Mesenchymal stem cell (in vitro differentiated cells and primary cell): ENCODE measurements at regions not wholly inside any gene's neighbourhood (a gene's known extent, or its start where the extent isn't known, plus 50 kb on each side); places are given as distances from the start of the nearest gene placed in this dataset.

Experiments
- DNase-seq: peaks from one replicate; pipeline ENCODE4 v3.0.0-alpha.2; 2013
- H2AFZ ChIP-seq: one replicate; pipeline ENCODE4 v1.6.1; 2013; ENCODE audit warnings: low read depth, mild to moderate bottlenecking, control low read depth, inconsistent platforms, low read length, moderate library complexity
- H2AK5ac ChIP-seq: 2 replicates; pipeline ENCODE4 v1.6.1; 2013; ENCODE audit warnings: low read length, moderate library complexity, mild to moderate bottlenecking, inconsistent platforms; ENCODE audit not compliant: severe bottlenecking
- H2BK120ac ChIP-seq: one replicate; pipeline ENCODE4 v1.6.1; 2013; ENCODE audit warnings: low read depth, mild to moderate bottlenecking, inconsistent platforms, low read length, moderate library complexity
- H2BK12ac ChIP-seq, 2 experiments: one replicate each; pipeline ENCODE4 v1.6.1; 2013; ENCODE audit warnings: inconsistent platforms in 2 of 2, low read length in 2 of 2, mild to moderate bottlenecking in 2 of 2, moderate library complexity in 2 of 2, control low read depth in 1 of 2
- H2BK15ac ChIP-seq: one replicate; pipeline ENCODE4 v1.6.1; 2013; ENCODE audit warnings: mild to moderate bottlenecking, low read depth, inconsistent platforms; ENCODE audit not compliant: poor library complexity, severe bottlenecking
- H2BK5ac ChIP-seq: 2 replicates; pipeline ENCODE4 v1.6.1; 2013; ENCODE audit warnings: low read depth, mild to moderate bottlenecking, low read length, control low read depth, inconsistent platforms; ENCODE audit not compliant: poor library complexity, severe bottlenecking
- H3K14ac ChIP-seq, 2 experiments: one replicate each; pipeline ENCODE4 v1.6.1; 2013; ENCODE audit warnings: inconsistent platforms in 2 of 2, low read length in 2 of 2, control low read depth in 1 of 2, mild to moderate bottlenecking in 1 of 2, moderate library complexity in 1 of 2
- H3K18ac ChIP-seq, 2 experiments: one replicate each; pipeline ENCODE4 v1.6.1; 2013; ENCODE audit warnings: inconsistent platforms in 2 of 2, low read length in 2 of 2, control low read depth in 1 of 2, low read depth in 1 of 2, mild to moderate bottlenecking in 1 of 2
- H3K23ac ChIP-seq, 2 experiments: one replicate each; pipeline ENCODE4 v1.6.1; 2013; ENCODE audit warnings: inconsistent platforms in 2 of 2, low read length in 2 of 2, mild to moderate bottlenecking in 2 of 2, moderate library complexity in 2 of 2, control low read depth in 1 of 2
- H3K27ac ChIP-seq: 2 replicates; pipeline ENCODE4 v1.5.1; 2013; ENCODE audit warnings: mild to moderate bottlenecking, moderate library complexity, low read length, control low read depth, inconsistent platforms; ENCODE audit not compliant: poor library complexity, severe bottlenecking
- H3K27me3 ChIP-seq, 2 experiments: 2 replicates each; pipeline versions ENCODE4 v1.6.1 to v1.7.0; 2013; ENCODE audit warnings: low read length in 2 of 2, mild to moderate bottlenecking in 2 of 2, moderate library complexity in 2 of 2, control low read depth in 1 of 2, inconsistent platforms in 1 of 2; ENCODE audit not compliant: control insufficient read depth in 1 of 2, insufficient read depth in 1 of 2
- H3K36me3 ChIP-seq, 2 experiments: 2 replicates each; pipeline versions ENCODE4 v1.6.1 to v1.7.0; 2013; ENCODE audit warnings: low read length in 2 of 2, control low read depth in 1 of 2, inconsistent platforms in 1 of 2, low read depth in 1 of 2, mild to moderate bottlenecking in 1 of 2; ENCODE audit not compliant: insufficient read depth in 2 of 2, control insufficient read depth in 1 of 2
- H3K4ac ChIP-seq, 2 experiments: one replicate each; pipeline ENCODE4 v1.6.1; 2013; ENCODE audit warnings: inconsistent platforms in 2 of 2, low read length in 2 of 2, mild to moderate bottlenecking in 2 of 2, moderate library complexity in 2 of 2, control low read depth in 1 of 2, low read depth in 1 of 2
- H3K4me1 ChIP-seq: 2 replicates; pipeline ENCODE4 v1.6.1; 2013; ENCODE audit warnings: low read depth, low read length, control low read depth; ENCODE audit not compliant: control insufficient read depth, insufficient read depth
- H3K4me2 ChIP-seq: 2 replicates; pipeline ENCODE4 v1.6.1; 2013; ENCODE audit warnings: low read length, mild to moderate bottlenecking, inconsistent platforms; ENCODE audit not compliant: poor library complexity, severe bottlenecking
- H3K4me3 ChIP-seq, 2 experiments: 2 replicates each; pipeline versions ENCODE4 v1.5.1 to v1.7.0; 2013; ENCODE audit warnings: low read length in 2 of 2, mild to moderate bottlenecking in 2 of 2, control low read depth in 1 of 2, low read depth in 1 of 2; ENCODE audit not compliant: insufficient read depth in 1 of 2
- H3K79me1 ChIP-seq: replicated peaks from 2 replicates; pipeline ENCODE4 v1.6.1; 2013; ENCODE audit warnings: mild to moderate bottlenecking, control low read depth, low read length, inconsistent platforms; ENCODE audit not compliant: poor library complexity, severe bottlenecking
- H3K9ac ChIP-seq: 2 replicates; pipeline ENCODE4 v1.7.0; 2013; ENCODE audit warnings: mild to moderate bottlenecking, low read length, moderate library complexity
- H3K9me3 ChIP-seq: 2 replicates; pipeline ENCODE4 v1.7.0; 2013; ENCODE audit warnings: mild to moderate bottlenecking, low read length; ENCODE audit not compliant: control insufficient read depth
- H4K8ac ChIP-seq: one replicate; pipeline ENCODE4 v1.6.1; 2013; ENCODE audit warnings: inconsistent platforms, mild to moderate bottlenecking, low read length, moderate library complexity
- H4K91ac ChIP-seq: one replicate; pipeline ENCODE4 v1.6.1; 2013; ENCODE audit warnings: mild to moderate bottlenecking, low read length, inconsistent platforms
- WGBS: methylation state at CpG from one replicate; pipeline ENCODE4 v1.1.7; 2013; ENCODE audit warnings: mixed read lengths; 5-methylcytosine and 5-hydroxymethylcytosine counted together

DNA sequence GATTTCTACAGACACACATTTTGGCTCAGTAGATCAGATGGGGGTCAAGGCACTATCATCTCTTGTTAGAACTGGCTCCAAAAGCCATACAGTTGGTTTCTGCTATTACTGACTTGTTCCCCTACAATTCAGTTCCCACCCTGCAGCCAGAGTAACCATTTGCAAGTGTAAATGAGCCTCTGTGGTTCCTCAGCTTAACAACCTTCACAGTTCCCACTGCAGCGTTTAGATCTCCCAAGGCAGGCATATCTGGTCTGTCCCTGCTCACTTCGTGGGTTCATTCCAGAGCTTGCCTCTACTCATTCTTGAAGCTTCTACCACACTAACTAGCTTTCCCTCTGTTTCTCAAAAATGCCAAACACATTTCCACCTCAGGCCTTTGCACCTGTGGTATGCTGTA, 186.1 kb downstream of the CBLN1 start:
- Histone ChIP-seq H3K4me3 (no peak overlapping the region), H2BK5ac (no peak overlapping the region), H3K9ac (no peak overlapping the region), H4K8ac (no peak overlapping the region), H2BK120ac (no peak overlapping the region), H3K4ac (no peak overlapping the region), H3K4me1 (no peaks in the 10 kb centered on the region), H3K79me1 (no peaks in the 10 kb centered on the region), H3K27ac (no peak overlapping the region), H4K91ac (no peak overlapping the region), H3K4me2 (no peak overlapping the region), H3K23ac (no peak overlapping the region), H3K27me3 (no peaks in the 10 kb centered on the region), H2AK5ac (no peak overlapping the region), H3K14ac (no peak overlapping the region), H2AFZ (no peak overlapping the region), H3K9me3 (peaks cover 5% of the 10 kb centered on the region), H3K18ac (no peak overlapping the region), H2BK15ac (no peak overlapping the region), H2BK12ac (no peak overlapping the region), H3K36me3 (no peaks in the 10 kb centered on the region)
- DNase-seq = no peak
- 26% methylated on average over 2 of the region's 2 CpGs for WGBS

DNA sequence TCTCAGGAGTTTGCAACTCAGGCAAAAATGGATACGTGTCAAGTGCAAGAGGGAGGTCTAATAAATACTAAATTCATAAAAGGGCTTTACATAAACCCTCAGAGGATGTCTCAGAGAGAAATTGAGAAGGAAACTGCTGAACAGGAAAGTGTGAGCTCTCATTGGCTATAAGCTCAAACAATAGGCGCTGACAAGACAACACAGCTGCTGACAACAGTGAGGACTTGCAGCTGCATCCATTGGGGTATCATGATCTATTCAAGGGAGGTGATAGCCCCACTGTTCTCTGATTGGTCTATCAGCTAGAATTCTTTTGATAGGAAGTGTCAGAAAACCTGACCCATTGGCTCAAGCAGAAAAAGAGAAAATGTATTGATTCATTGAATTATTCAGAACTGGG, 187.2 kb downstream of the CBLN1 start:
- Histone ChIP-seq H3K36me3 (no peaks in the 10 kb centered on the region), H2AK5ac (no peak overlapping the region)

DNA sequence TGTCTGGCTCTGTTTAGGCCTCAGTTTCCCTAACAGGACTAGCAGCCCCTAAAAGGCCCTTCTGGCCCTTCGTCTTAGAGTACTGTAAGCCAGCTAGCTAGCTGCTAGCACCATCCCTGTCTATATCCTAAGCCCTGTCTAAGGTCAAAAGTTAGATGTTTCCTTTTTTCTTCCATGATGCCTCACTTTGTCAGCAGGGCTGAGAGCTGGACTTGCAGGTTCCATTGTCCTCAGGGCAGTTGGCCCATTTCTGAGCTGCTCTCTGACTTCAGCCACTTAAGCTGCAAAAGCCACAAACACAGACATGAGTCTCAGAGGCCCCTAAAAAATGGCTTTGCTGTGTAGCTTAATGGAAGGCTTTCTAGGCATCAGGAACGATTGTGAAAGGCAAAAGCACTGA, 187.7 kb downstream of the CBLN1 start:
- WGBS = 62% methylated on average over 2 of the region's 2 CpGs
- H2AFZ ChIP-seq = no peak overlapping the region

More for the DNA sequence above, 187.2 kb downstream of the CBLN1 start:
- H3K18ac ChIP-seq = no peak overlapping the region
- H4K8ac ChIP-seq = no peak overlapping the region
- no peaks in the 10 kb centered on the region for H3K79me1 ChIP-seq
- no peak overlapping the region for H3K4me3 ChIP-seq
- no peak overlapping the region for H3K14ac ChIP-seq
- no peak overlapping the region for H2AFZ ChIP-seq
- no peaks in the 10 kb centered on the region for H3K4me1 ChIP-seq
- no peak overlapping the region for H3K4me2 ChIP-seq
- H2BK120ac ChIP-seq = no peak overlapping the region
- WGBS = 80% methylated on average over 1 of the region's 2 CpGs
- H3K9ac ChIP-seq = no peak overlapping the region
- no peak overlapping the region for H3K27ac ChIP-seq
- H2BK12ac ChIP-seq = no peak overlapping the region
- H2BK15ac ChIP-seq = no peak overlapping the region
- no peak overlapping the region for H2BK5ac ChIP-seq
- H4K91ac ChIP-seq = no peak overlapping the region
- no peak overlapping the region for H3K23ac ChIP-seq
- DNase-seq = no peak
- no peak overlapping the region for H3K4ac ChIP-seq
- no peaks in the 10 kb centered on the region for H3K27me3 ChIP-seq
- H3K9me3 ChIP-seq = peaks cover 5% of the 10 kb centered on the region

DNA sequence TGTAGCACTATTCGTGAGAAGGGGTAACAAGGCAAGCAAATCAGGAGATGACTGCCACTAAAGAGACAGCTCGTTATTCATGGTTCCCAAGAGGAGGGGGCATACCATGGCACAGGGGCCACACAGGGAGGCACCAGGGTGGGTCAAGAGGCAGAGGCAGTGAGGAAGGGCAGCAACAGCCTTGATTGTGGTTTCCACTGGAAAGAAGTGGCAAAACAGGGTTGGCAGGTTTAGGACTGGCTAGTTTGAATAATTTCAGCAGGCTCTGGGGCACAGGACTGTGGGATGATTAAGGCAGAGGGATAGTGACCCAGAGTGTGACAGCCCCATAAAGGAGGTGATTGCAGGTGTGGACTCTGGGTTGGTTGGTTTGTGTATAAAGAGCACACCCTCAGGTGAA, 188.9 kb downstream of the CBLN1 start:
- H3K23ac ChIP-seq = no peak overlapping the region
- H2AK5ac ChIP-seq = no peak overlapping the region
- no peak overlapping the region for H3K27ac ChIP-seq
- H3K14ac ChIP-seq = no peak overlapping the region
- no peak overlapping the region for H4K91ac ChIP-seq
- H3K36me3 ChIP-seq = no peaks in the 10 kb centered on the region
- no peak overlapping the region for H3K18ac ChIP-seq
- no peak overlapping the region for H2BK12ac ChIP-seq
- DNase-seq = no peak
- H2BK5ac ChIP-seq = no peak overlapping the region
- H3K79me1 ChIP-seq = no peaks in the 10 kb centered on the region
- peaks cover 9% of the 10 kb centered on the region for H3K9me3 ChIP-seq
- H3K4me3 ChIP-seq = no peak overlapping the region
- H3K4me2 ChIP-seq = no peak overlapping the region
- H2AFZ ChIP-seq = no peak overlapping the region
- no peak overlapping the region for H4K8ac ChIP-seq
- no peaks in the 10 kb centered on the region for H3K27me3 ChIP-seq
- no peak overlapping the region for H2BK120ac ChIP-seq
- H3K4me1 ChIP-seq = no peaks in the 10 kb centered on the region
- H3K9ac ChIP-seq = no peak overlapping the region
- H2BK15ac ChIP-seq = no peak overlapping the region
- H3K4ac ChIP-seq = no peak overlapping the region
- 46% methylated on average over 2 of the region's 2 CpGs for WGBS

More for the DNA sequence above, 187.7 kb downstream of the CBLN1 start:
- no peaks in the 10 kb centered on the region for H3K4me1 ChIP-seq
- H3K27ac ChIP-seq = no peak overlapping the region
- H2BK5ac ChIP-seq = no peak overlapping the region
- no peak for DNase-seq
- no peaks in the 10 kb centered on the region for H3K27me3 ChIP-seq
- peaks cover 6% of the 10 kb centered on the region for H3K9me3 ChIP-seq
- no peaks in the 10 kb centered on the region for H3K79me1 ChIP-seq
- H2AK5ac ChIP-seq = no peak overlapping the region
- no peak overlapping the region for H3K23ac ChIP-seq
- no peak overlapping the region for H2BK15ac ChIP-seq
- H2BK12ac ChIP-seq = no peak overlapping the region
- no peak overlapping the region for H4K8ac ChIP-seq
- no peaks in the 10 kb centered on the region for H3K36me3 ChIP-seq
- H4K91ac ChIP-seq = no peak overlapping the region
- no peak overlapping the region for H3K4me3 ChIP-seq
- H3K9ac ChIP-seq = no peak overlapping the region
- no peak overlapping the region for H3K18ac ChIP-seq
- H3K14ac ChIP-seq = no peak overlapping the region
- H3K4me2 ChIP-seq = no peak overlapping the region
- no peak overlapping the region for H3K4ac ChIP-seq
- H2BK120ac ChIP-seq = no peak overlapping the region
